ENCODE measurements at regions not wholly inside any gene's neighbourhood (a gene's known extent, or its start where the extent isn't known, plus 50 kb on each side); places are given as distances from the start of the nearest gene placed in this dataset.

DNA sequence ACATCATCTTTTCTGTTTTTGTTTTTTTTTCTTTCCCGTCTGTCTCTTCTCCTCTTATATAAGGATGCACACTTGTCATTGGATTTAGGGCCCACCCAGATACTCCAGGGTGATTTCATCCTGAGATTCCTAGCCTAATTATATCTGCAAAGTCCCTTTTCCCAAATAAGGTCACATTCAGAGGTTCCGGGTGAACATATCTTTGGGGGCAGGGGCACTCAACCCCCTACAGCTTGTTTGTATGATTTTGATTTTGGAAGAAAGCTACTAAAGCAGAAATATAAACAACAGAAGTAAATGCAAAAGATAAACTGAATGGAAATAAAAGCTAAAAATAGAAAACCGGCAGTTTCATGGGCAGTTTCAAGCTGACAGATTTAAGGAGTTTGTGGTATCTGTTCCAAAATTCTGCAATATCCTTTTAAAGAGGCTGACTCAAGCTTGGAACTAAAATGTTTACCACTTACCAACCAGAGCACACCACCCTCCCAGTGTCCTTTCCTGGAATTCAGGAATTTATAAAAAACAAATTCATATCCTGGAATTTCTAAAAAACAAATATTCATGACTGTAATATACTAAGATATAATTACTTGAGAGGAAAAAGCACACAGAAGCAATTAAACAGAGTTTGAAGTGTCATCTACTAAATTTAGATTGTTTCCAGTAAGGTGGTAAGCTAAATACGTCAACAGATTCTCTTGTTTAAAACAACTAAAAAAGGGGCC lies 100.0 kb upstream of the CARMIL1 start:
- TF ChIP-seq CTCF (IDR thresholded peaks at IDR 0.05) (no peak), EZH2 (IDR thresholded peaks at IDR 0.05) (no peak), EZH2phosphoT487 (IDR thresholded peaks at IDR 0.05) (no peak)

All from neural progenitor cell (in vitro differentiated cells).